ENCODE measurements at regions not wholly inside any gene's neighbourhood (a gene's known extent, or its start where the extent isn't known, plus 50 kb on each side); places are given as distances from the start of the nearest gene placed in this dataset.

- no peak overlapping the region for H3K27ac ChIP-seq (ENCODE audit: low read depth in 1 of 2, low read length in 1 of 2)
These were observed 290.0 kb upstream of the RUNX1 start for GRCh38 chr21:35338881-35339632.

GRCh38 chr21:35338281-35338680 lies 289.2 kb upstream of the RUNX1 start:
- H3K9me3 ChIP-seq (ENCODE audit: control insufficient read depth in 4 of 4, insufficient read depth in 3 of 4, low read length in 3 of 4): no peaks in the 10 kb centered on the region
- H3K27me3 ChIP-seq (ENCODE audit: control insufficient read depth in 3 of 3, insufficient read depth in 3 of 3, low read length in 2 of 3): no peaks in the 10 kb centered on the region
- H3K4me3 ChIP-seq: no peak overlapping the region
- 66 to 91% methylated on average over 1 of the region's 1 CpG for WGBS, 2 donors
- no peak overlapping the region for H3K9ac ChIP-seq (ENCODE audit: insufficient read depth in 1 of 2, low read length in 2 of 2)
- no peak overlapping the region for H3K27ac ChIP-seq (ENCODE audit: low read depth in 1 of 2, low read length in 1 of 2)
- ATAC-seq (ENCODE audit: insufficient read depth, low FRiP score): no peak
- no peak for TF ChIP-seq CTCF (IDR thresholded peaks at IDR 0.05; ENCODE audit: control extremely low read depth, extremely low read depth)
- no peaks in the 10 kb centered on the region for H3K36me3 ChIP-seq (ENCODE audit: control insufficient read depth in 4 of 4, insufficient read depth in 4 of 4, low read length in 4 of 4)
- peaks cover 0 to 7% (median 0%) of the 10 kb centered on the region in 5 donors for H3K4me1 ChIP-seq (ENCODE audit: control insufficient read depth in 5 of 5, insufficient read depth in 5 of 5, low read length in 5 of 5)
- no peak for DNase-seq

More at GRCh38 chr21:35338881-35339632, 290.0 kb upstream of the RUNX1 start:
- Histone ChIP-seq H3K27me3 (ENCODE audit: control insufficient read depth in 3 of 3, insufficient read depth in 3 of 3, low read length in 2 of 3) (no peaks in the 10 kb centered on the region), H3K4me1 (ENCODE audit: control insufficient read depth in 5 of 5, insufficient read depth in 5 of 5, low read length in 5 of 5) (peaks cover 0 to under 1% (median 0%) of the 10 kb centered on the region in 5 donors), H3K9ac (ENCODE audit: insufficient read depth in 1 of 2, low read length in 2 of 2) (no peak overlapping the region), H3K9me3 (ENCODE audit: control insufficient read depth in 4 of 4, insufficient read depth in 3 of 4, low read length in 3 of 4) (no peaks in the 10 kb centered on the region), H3K4me3 (no peak overlapping the region), H3K36me3 (ENCODE audit: control insufficient read depth in 4 of 4, insufficient read depth in 4 of 4, low read length in 4 of 4) (no peaks in the 10 kb centered on the region)
- DNase-seq (no peak), ATAC-seq (ENCODE audit: insufficient read depth, low FRiP score) (no peak)
- TF ChIP-seq CTCF (IDR thresholded peaks at IDR 0.05; ENCODE audit: control extremely low read depth, extremely low read depth): no peak
- WGBS, 2 donors: 86 to 94% methylated on average over 6 of the region's 6 CpGs

- no peak overlapping the region for H3K27ac ChIP-seq (ENCODE audit: low read depth in 1 of 2, low read length in 1 of 2)
- TF ChIP-seq CTCF (IDR thresholded peaks at IDR 0.05; ENCODE audit: control extremely low read depth, extremely low read depth): no peak
- no peaks in the 10 kb centered on the region for H3K9me3 ChIP-seq (ENCODE audit: control insufficient read depth in 4 of 4, insufficient read depth in 3 of 4, low read length in 3 of 4)
- H3K4me3 ChIP-seq: no peak overlapping the region
- 95 to 98% methylated on average over 7 of the region's 7 CpGs for WGBS, 2 donors
- no peak for DNase-seq
- H3K9ac ChIP-seq (ENCODE audit: insufficient read depth in 1 of 2, low read length in 2 of 2): no peak overlapping the region
- H3K4me1 ChIP-seq (ENCODE audit: control insufficient read depth in 5 of 5, insufficient read depth in 5 of 5, low read length in 5 of 5): peaks cover 0 to 7% (median 0%) of the 10 kb centered on the region in 5 donors
- no peaks in the 10 kb centered on the region for H3K27me3 ChIP-seq (ENCODE audit: control insufficient read depth in 3 of 3, insufficient read depth in 3 of 3, low read length in 2 of 3)
- no peak for ATAC-seq (ENCODE audit: insufficient read depth, low FRiP score)
- H3K36me3 ChIP-seq (ENCODE audit: control insufficient read depth in 4 of 4, insufficient read depth in 4 of 4, low read length in 4 of 4): no peaks in the 10 kb centered on the region
These were observed 288.5 kb upstream of the RUNX1 start for GRCh38 chr21:35337573-35337972.
